ENCODE measurements at regions not wholly inside any gene's neighbourhood (a gene's known extent, or its start where the extent isn't known, plus 50 kb on each side); places are given as distances from the start of the nearest gene placed in this dataset.

- TF ChIP-seq POLR2A (IDR thresholded peaks at IDR 0.05) = no peak
- TF ChIP-seq, protein P1, sequence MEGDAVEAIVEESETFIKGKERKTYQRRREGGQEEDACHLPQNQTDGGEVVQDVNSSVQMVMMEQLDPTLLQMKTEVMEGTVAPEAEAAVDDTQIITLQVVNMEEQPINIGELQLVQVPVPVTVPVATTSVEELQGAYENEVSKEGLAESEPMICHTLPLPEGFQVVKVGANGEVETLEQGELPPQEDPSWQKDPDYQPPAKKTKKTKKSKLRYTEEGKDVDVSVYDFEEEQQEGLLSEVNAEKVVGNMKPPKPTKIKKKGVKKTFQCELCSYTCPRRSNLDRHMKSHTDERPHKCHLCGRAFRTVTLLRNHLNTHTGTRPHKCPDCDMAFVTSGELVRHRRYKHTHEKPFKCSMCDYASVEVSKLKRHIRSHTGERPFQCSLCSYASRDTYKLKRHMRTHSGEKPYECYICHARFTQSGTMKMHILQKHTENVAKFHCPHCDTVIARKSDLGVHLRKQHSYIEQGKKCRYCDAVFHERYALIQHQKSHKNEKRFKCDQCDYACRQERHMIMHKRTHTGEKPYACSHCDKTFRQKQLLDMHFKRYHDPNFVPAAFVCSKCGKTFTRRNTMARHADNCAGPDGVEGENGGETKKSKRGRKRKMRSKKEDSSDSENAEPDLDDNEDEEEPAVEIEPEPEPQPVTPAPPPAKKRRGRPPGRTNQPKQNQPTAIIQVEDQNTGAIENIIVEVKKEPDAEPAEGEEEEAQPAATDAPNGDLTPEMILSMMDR (IDR thresholded peaks at IDR 0.05) = no peak
Observed at GRCh38 chr5:42943931-42944631, 96.0 kb downstream of the ANXA2R start.

All from adrenal gland (tissue), 5 donors.